Amniotic stem cell (primary cell): ENCODE measurements at regions not wholly inside any gene's neighbourhood (a gene's known extent, or its start where the extent isn't known, plus 50 kb on each side); places are given as distances from the start of the nearest gene placed in this dataset.
"Not testable (repeated sequence)": the region's sequence is repeated elsewhere in the genome, so short reads cannot be mapped to it uniquely, and the experiment has no call there.

Source experiments
- DNase-seq: peaks from one replicate; lab custom pipeline; 2025; lab: John Stamatoyannopoulos, UW

DNA sequence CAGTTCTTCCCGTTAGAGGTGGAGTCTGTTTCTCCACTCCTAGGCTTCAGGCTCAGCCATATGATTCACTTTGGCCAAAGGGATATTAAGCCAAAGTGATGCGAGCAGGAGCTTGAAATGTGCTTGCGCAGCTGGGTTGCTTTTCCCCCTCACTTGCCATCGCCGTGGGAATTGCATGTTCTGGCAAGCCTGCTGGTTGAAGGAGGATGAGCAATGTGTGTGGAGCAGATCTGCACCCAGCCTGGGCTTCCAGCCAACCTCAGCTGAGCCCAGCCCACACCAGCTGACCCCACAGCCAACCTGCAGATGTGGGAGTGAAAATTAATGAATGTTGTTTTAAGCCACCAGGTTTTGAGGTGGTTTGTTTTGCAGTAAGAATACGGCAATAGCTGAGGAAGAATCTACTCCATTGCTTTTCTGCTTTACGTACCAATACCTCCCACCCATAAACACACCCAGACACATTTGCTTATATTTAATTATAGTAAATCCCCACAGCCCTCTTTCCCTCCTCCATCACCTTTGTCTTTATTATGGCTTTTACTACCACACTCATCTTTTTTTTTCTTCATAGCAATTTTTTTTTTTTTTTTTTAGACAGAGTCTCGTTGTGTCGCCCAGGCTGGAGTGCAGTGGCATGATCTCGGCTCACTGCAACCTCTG lies 132.8 kb upstream of the FUNDC1 start:
- DNase-seq = peak; percentile 53

- DNase-seq = no peak
These were observed 132.2 kb upstream of the FUNDC1 start for GRCh38 chrX:44674906-44675305.

- DNase-seq = no peak
These were observed 127.0 kb upstream of the FUNDC1 start for GRCh38 chrX:44669626-44670025.

- no peak for DNase-seq
These were observed 125.1 kb upstream of the FUNDC1 start for GRCh38 chrX:44667771-44668170.

- not testable (repeated sequence) for DNase-seq
These were observed 115.1 kb upstream of the FUNDC1 start for GRCh38 chrX:44657718-44658246.

- no peak for DNase-seq
These were observed 108.7 kb upstream of the FUNDC1 start for GRCh38 chrX:44651358-44651757.

- DNase-seq = no peak
These were observed 101.1 kb upstream of the FUNDC1 start for GRCh38 chrX:44643723-44644122.

- no peak for DNase-seq
These were observed 94.6 kb upstream of the FUNDC1 start for GRCh38 chrX:44637282-44637681.

DNA sequence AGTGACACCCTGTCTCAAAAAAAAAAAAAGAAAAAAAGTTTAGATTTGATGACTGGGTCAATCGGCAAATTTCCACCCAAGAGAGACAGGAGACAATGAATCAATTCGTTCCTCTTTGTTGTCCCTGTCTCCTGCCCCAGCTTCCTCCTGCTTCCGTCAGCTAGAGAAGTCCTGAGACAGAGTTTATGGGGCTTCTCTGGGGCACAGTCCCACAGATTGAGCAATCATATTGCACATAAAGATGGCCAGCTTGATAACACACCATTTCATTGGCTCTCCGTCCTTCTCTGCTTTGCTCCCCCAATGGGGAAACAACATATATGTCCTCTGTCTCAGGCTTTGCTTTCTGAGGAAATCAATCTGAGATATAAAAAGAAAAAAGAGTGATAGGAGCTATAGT lies 78.4 kb upstream of the FUNDC1 start:
- no peak for DNase-seq

DNA sequence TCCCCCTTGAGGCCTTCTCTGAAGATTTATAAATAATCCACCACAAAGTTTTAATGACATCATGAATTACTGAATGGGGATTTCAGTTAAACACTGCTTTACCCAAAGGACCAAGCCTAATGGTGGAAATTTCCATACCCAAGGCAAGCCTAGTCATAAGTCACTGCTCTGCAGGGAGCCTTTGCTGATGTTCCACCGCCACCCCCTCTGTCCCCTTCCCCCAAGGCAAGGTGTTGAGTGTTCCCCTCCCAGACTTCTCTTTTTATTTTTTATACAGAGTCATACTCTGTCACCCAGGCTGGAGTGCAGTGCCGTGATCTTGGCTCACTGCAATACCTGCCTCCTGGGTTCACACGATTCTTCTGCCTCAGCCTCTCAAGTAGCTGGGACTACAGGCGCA lies 76.4 kb upstream of the FUNDC1 start:
- DNase-seq = no peak

DNA sequence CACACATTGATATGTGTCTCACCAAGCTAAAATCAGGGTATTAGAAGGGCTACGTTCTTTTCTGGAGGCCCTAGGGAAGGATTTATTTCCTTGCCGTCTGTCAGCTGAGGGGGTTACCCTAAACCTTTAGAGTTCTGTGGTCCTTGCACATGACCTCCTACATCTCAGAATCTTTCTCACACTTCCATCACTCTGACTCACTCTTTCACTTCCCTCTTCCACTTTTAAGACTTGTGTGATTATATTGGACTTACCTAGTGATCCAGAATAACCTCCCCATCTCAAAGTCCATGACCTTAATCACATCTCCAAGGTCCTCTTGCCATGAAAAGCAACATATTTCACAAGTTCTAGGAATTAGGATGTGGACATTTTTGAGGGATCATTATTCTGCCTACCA lies 53.6 kb upstream of the FUNDC1 start:
- DNase-seq = no peak
